Right lobe of liver (tissue), 6 donors: ENCODE measurements at regions not wholly inside any gene's neighbourhood (a gene's known extent, or its start where the extent isn't known, plus 50 kb on each side); places are given as distances from the start of the nearest gene placed in this dataset.

Experiments
- ATAC-seq, 4 donors: fragments of 200-7000 bp; cut with Tn5 transposase; one replicate each; pipeline ENCODE4 v1.9.1; 2020; ENCODE audit warnings: mild to moderate bottlenecking in 4 of 4, moderate library complexity in 4 of 4
- DNase-seq, 3 donors: peaks; one replicate each; pipeline ENCODE4 v3.0.0-alpha.2; 2020
- H3K27ac ChIP-seq, 3 donors: fragments of 200-600 bp; one replicate each; pipeline ENCODE4 v1.8.0; 2022
- H3K27me3 ChIP-seq, 2 donors: fragments of 200-600 bp; one replicate each; pipeline ENCODE4 v1.8.0; 2022
- H3K36me3 ChIP-seq, 4 donors: fragments of 200-600 bp; sonication (generic) in 1 of 4; one replicate each; pipeline versions ENCODE4 v1.5.1 to v1.8.0; 2017 to 2022; ENCODE audit warnings: control low read depth in 1 of 4
- H3K4me1 ChIP-seq, 4 donors: fragments of 200-600 bp; sonication (generic) in 1 of 4; one replicate each; pipeline versions ENCODE4 v1.5.1 to v1.8.0; 2017 to 2022; ENCODE audit warnings: control low read depth in 1 of 4
- H3K4me3 ChIP-seq, 3 donors: fragments of 200-600 bp; one replicate each; pipeline ENCODE4 v1.8.0; 2022
- H3K9me3 ChIP-seq, 4 donors: fragments of 200-600 bp; sonication (generic) in 1 of 4; one replicate each; pipeline versions ENCODE4 v1.5.1 to v1.8.0; 2017 to 2022; ENCODE audit warnings: control low read depth in 1 of 4
- POLR2A ChIP-seq: fragments of 450-650 bp; IDR thresholded peaks from one replicate; pipeline ENCODE4 v1.6.1; 2017; ENCODE audit warnings: antibody characterized with exemption, mild to moderate bottlenecking
- WGBS: methylation state at CpG from one replicate; pipeline ENCODE4 v1.1.6; 2018; ENCODE audit warnings: low coverage, low lambda C conversion rate; ENCODE audit not compliant: insufficient coverage; ENCODE audit errors: missing lambda C conversion rate; 5-methylcytosine and 5-hydroxymethylcytosine counted together
- intact Hi-C, 2 donors: fragments of 100-400 bp; cut with DNase I; formaldehyde crosslinking; loops; one replicate each; pipeline versions ENCODE4 v1.11.2 to v1.14.1; 2022
- TF ChIP-seq, protein P1 (sequence below), 4 donors: fragments of 200-600 bp in 3 of 4; fragments of 450-650 bp in 1 of 4; IDR thresholded peaks; one replicate each; pipeline versions ENCODE4 v1.5.1 to v1.8.0; 2016 to 2022; ENCODE audit warnings: antibody characterized with exemption in 4 of 4, mild to moderate bottlenecking in 2 of 4
- donor health status: DM: no; HTN: yes; CAD: no.
- donor health status: DM: no; HTN: no; CAD: no.
- donor health status: DM: no; HTN: no; CAD: no.
- donor health status: DM: no; HTN: yes; CAD: no.
- donor health status: DM: no; HTN: yes; CAD: no.

DNA sequence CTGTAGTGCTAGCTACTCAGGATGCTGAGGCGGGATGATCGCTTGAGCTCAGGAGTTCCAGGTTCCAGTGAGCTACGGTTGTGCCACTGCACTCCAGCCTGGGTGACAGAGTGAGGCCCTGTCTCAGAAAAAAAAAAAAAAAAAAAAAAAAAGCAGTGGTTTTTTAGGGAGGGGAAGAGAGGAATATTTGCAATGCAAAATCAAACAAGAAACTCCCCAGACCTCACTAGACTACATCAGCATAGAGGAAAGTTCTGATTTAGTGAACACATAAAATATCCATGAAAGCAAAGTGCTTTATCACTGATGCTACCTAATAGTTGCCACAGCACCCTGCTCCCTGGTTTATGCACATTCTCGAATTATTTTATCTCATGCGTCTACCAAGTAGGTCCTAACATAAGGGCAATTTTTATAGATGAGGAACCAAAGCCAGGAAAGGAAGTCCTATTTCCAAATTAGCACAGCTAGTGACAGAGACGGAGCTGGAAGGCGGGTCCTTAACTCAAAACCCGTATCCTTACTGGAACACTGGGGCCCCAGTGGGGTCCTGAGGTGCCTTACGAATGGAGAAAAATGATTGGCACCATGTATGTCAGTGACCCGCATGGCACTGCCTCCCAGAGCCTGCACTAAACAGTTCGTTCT is 50.7 kb upstream of the GPR157 start:
- 44% methylated on average over 7 of the region's 11 CpGs for WGBS
- ATAC-seq: peak in 1 of 4 donors; percentile 10
- H3K4me1 ChIP-seq: no peaks in the 10 kb centered on the region
- no peaks in the 10 kb centered on the region for H3K27me3 ChIP-seq
- intact Hi-C loops: loop anchor here in 1 of 2 donors (10.0 kb wide), 1 partner anchor 255 kb away; no protein-coding TSS in a partner anchor
- DNase-seq: no peak
- no peak for TF ChIP-seq POLR2A
- TF ChIP-seq, protein P1, sequence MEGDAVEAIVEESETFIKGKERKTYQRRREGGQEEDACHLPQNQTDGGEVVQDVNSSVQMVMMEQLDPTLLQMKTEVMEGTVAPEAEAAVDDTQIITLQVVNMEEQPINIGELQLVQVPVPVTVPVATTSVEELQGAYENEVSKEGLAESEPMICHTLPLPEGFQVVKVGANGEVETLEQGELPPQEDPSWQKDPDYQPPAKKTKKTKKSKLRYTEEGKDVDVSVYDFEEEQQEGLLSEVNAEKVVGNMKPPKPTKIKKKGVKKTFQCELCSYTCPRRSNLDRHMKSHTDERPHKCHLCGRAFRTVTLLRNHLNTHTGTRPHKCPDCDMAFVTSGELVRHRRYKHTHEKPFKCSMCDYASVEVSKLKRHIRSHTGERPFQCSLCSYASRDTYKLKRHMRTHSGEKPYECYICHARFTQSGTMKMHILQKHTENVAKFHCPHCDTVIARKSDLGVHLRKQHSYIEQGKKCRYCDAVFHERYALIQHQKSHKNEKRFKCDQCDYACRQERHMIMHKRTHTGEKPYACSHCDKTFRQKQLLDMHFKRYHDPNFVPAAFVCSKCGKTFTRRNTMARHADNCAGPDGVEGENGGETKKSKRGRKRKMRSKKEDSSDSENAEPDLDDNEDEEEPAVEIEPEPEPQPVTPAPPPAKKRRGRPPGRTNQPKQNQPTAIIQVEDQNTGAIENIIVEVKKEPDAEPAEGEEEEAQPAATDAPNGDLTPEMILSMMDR (IDR thresholded peaks at IDR 0.05): no peak
- H3K4me3 ChIP-seq: no peak overlapping the region
- H3K36me3 ChIP-seq: no peaks in the 10 kb centered on the region
- no peak overlapping the region for H3K27ac ChIP-seq
- no peaks in the 10 kb centered on the region for H3K9me3 ChIP-seq

DNA sequence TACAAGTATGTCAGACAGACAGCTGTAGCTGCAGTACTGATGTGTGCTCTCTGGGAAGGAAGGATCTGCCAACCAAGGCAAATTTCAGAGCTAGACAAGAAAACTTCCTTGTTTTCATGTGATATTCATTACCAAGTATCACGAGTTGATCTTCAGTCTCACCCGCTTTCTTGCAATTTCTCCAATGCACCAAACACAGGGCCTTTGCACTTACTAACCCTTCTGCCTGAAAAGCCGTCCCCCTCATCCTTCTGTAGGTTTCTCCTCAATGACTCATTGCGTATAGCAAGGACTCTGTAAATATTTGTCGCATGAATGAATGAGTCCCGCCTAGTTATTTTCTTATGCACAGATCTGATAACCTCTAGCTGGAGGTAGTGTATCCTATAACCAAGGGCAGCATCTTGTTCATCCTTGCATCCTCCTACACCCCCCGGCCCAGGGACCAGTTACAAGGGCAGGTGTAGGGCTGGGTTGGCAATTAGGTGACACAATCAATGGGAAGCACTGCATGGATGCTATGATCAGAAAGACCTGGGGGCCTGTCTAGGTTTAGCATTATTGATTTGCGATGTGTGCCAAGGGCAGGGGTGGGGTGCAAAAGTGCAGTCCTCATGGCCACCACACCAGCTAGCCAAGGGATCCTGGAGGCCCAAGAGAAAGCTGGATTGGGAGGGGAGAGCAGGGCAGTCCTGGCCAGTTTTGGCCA is 51.4 kb upstream of the GPR157 start:
- H3K4me1 ChIP-seq: no peaks in the 10 kb centered on the region
- H3K9me3 ChIP-seq: no peaks in the 10 kb centered on the region
- no peak overlapping the region for H3K4me3 ChIP-seq
- H3K27ac ChIP-seq: peak overlapping the region in 1 of 3 donors; percentile 78
- ATAC-seq (peak in 1 of 4 donors; percentile 19), DNase-seq (no peak)
- no peaks in the 10 kb centered on the region for H3K27me3 ChIP-seq
- intact Hi-C loops: loop anchor here in 1 of 2 donors (10.0 kb wide), 1 partner anchor 255 kb away; no protein-coding TSS in a partner anchor
- H3K36me3 ChIP-seq: no peaks in the 10 kb centered on the region
- 81% methylated on average over 6 of the region's 8 CpGs for WGBS
- TF ChIP-seq POLR2A: no peak
- TF ChIP-seq, protein P1 (IDR thresholded peaks at IDR 0.05): no peak

DNA sequence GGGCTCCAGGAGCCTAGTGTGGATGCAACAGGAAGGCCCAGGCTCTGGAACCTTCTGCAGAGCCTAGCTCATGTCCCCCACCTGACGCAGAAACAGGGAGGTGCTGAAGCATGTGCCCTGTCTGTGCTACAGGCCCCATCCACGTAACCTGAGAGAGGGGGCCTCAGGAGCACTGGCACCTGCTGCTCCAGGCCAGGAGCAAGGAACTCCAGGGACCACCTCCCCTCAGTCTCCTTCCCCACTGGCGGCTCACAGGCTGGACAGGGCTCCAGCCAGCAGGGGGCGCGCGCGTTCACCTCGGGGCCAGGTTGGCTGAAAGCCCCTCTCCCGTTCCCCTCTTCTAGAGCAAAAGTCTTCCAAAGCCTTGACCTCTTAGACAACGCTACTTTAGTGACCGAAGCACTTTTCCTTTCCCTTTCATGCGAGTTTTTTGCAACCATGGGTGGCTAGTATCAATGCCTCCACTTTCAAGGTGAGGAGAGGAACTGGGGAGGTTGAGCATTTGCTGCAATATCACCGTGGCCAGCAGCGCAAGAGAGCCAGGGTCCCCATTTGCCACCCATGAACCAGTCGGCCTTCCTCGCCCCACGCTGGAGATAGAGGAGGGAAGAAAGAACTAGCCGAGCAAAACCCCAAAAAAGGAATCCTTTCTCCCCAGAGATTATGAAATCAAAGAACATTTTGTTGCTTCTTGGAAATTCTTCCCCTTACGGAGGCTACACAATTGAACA is 52.4 kb upstream of the GPR157 start:
- Histone ChIP-seq H3K27me3 (no peaks in the 10 kb centered on the region), H3K4me3 (peak overlapping the region; percentile 50 to 67 (median 64)), H3K9me3 (no peaks in the 10 kb centered on the region), H3K36me3 (no peaks in the 10 kb centered on the region), H3K4me1 (no peaks in the 10 kb centered on the region), H3K27ac (peak overlapping the region in 2 of 3 donors; percentile 49 to 78)
- peak; percentile 66 to 79 (median 76) for ATAC-seq
- intact Hi-C loops: loop anchor here in 1 of 2 donors (10.0 kb wide), 1 partner anchor 257 kb away; no protein-coding TSS in a partner anchor
- TF ChIP-seq, protein P1 (IDR thresholded peaks at IDR 0.05): peak; percentile 90 to 99 (median 95)
- TF ChIP-seq POLR2A: no peak
- WGBS: 5% methylated on average over 12 of the region's 19 CpGs
- peak; percentile 79 to 83 (median 79) for DNase-seq

DNA sequence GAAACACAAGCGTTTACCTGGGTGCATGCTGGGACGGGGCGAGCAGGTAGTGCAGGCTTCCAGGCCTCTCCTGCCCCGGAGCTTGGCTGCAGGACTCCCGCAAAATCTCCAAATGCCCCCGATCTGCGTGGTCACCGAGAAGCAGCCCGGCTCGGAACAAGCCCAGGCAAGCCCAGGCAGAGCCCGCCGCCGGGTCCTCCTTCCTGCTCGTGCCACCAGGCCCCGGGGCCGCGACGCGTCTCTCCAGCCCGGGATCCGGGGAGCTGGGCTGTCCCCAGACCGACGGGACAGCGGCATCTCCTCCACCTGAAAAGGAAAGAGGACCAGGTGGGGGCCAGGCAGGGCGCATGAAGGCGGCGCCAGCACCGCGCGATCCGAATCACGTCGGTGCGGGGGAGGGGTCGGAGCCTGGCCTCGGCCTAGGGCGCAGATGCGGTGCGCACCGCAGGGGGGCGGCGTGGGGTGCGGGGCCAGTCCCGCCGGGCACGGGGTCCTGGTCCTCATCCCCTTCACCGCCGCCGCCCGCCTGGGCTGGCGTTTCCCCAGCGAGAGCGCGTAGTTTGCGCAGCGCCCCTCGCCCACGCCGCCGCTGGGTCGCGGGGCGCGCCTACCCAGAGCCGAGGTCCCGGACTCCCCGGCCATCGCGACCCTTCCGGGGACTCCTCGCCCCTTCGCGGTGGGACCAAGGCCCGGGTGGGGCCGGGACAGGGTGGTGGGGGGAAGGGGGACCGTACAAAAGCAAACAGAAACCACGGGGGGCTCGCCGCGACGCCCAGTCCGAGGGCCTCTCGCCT is 52.4 kb upstream of the H6PD start:
- ATAC-seq (peak; percentile 67 to 79 (median 72)), DNase-seq (peak in 2 of 3 donors; percentile 64 to 82)
- Histone ChIP-seq H3K36me3 (no peaks in the 10 kb centered on the region), H3K27me3 (no peaks in the 10 kb centered on the region), H3K9me3 (no peaks in the 10 kb centered on the region), H3K27ac (peak overlapping the region in 2 of 3 donors; percentile 49 to 78), H3K4me1 (peaks cover 0 to 3% (median 0%) of the 10 kb centered on the region in 4 donors), H3K4me3 (peak overlapping the region; percentile 50 to 67 (median 64))
- intact Hi-C loops: loop anchor here in 1 of 2 donors (10.0 kb wide), 1 partner anchor 257 kb away; no protein-coding TSS in a partner anchor
- 4% methylated on average over 4 of the region's 83 CpGs for WGBS
- TF ChIP-seq, protein P1 (IDR thresholded peaks at IDR 0.05): peak; percentile 11 to 34 (median 20)
- TF ChIP-seq POLR2A: peak; percentile 69
